Hindlimb muscle (tissue), 1 donor: ENCODE measurements at regions not wholly inside any gene's neighbourhood (a gene's known extent, or its start where the extent isn't known, plus 50 kb on each side); places are given as distances from the start of the nearest gene placed in this dataset.

Experiments used
- DNase-seq: peaks from one replicate; pipeline ENCODE4 v3.0.0-alpha.2; 2013

DNA sequence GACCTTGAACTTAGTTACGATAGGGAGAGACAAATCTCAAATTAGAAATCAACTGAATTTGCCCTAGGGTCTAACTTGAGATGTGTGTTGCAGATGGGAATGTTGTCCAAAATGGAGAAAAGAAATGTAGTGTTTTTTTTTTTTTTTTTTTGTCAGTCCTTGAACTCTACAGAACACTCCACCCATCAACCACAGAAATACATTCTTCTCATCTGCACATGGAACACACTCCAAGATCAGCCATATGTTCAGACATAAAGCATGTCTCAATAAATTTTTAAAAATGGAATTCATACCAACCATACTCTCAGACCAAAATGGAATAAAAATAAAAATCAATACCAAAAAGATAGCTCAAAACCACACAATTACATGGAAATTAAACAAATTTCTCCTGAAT lies 526.5 kb downstream of the FBXO15 start:
- DNase-seq, result no peak

DNA sequence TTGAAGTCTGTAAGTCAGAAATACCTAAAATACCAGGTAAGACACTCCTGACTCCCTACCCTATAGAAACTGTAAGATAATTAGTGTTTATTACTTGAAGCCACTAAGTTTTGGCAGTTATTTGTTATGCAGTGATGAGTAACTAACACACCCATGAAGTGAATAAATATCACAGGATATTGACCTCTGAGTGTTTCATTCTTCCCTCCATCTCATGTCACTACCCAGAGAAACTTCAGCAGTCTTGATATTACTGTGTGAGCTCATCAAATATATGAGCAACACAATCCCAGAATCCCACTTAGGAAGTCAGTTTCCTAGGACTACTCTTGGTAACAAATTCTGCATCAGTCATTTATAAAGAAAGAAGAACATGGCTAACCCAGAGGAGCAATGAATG lies 529.7 kb downstream of the FBXO15 start:
- DNase-seq, result no peak

GRCh38 chr18:73615506-73615905 lies 532.1 kb downstream of the FBXO15 start:
- no peak for DNase-seq

GRCh38 chr18:73614812-73615211 lies 532.8 kb downstream of the FBXO15 start:
- no peak for DNase-seq

DNA sequence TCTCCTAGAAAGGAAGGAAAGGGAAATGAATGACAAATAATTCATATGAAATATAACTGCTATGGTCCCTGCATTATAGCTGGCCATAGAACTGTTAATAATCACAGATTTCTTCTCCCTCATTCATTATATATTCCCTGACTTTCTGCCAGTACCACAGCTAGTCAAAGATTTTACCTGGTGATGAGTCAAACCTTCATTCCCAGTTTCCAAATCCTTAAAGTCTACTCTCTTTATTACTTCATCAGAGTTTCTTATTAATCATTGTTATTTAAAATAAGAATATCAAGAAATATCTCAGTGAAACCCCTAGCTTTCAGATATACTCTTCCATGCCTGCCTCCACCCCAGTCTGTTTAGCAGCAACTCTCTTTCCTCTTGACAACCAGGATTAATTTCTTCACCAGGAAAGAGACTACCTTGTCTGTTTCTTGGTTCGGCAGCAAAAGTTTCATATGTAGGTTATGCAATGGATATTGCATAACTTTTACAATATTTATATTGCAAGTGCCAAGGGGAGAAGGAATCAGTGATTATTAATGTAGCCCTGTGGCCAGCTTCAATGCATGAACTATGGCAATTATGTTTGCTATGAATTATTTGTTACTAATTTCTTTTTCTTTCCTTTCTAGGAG lies 533.8 kb downstream of the FBXO15 start:
- no peak for DNase-seq

DNA sequence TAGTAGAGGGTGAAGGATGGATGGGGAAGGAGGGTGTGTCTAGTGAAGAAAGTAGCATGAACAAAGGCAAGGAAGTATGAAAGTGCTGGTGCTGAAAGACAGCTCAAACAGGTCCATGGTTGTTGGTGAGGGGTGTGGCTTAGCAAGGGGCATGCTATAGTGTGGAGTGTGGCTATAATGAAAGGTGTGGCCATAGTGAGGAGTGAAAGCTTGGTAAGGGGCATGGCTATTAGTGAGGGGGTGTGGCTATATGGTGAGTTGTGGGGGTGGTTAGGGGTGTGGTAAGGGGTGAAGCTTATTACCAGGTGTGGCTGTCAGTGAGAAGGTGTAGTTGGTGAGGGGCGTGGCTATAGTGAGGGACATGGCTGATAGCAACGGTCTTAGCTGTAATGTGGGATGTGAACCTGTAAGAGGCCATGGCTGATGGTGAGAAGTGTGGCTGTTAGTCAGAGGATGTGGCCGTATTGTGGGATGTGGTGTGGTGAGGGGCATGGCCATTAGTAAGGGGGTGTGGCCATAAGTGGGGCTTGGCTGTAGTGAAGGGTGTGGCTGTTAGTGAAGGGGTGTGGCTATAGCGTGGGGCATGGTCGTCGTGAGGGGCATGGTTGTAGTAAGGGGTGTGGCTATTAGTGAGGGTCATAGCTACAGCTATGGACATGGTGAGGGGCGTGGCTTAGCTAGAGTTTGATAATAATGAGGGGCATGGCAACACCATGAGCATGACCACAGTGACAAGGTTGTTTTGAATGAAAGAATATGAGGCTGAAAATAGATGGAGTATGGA lies 549.6 kb downstream of the FBXO15 start:
- no peak for DNase-seq

DNA sequence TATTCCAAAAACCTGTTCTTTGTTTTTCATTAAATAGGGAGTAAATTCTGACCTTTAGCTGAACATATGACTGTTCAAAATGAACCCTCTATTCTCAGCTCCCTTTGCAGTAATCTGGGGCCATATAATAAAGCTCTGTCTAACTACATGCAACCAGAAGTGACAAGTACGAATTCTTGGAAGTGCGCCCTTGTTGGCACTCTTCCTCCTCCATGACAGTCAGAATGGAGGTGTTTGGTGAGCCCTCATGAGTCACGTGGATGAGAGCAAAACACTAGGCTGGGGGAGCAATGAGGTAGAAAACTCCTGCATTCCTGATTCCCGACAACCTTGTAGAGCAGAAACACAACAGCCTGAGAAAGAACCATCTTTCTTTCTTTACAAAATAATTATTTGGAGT lies 552.9 kb downstream of the FBXO15 start:
- no peak for DNase-seq

DNA sequence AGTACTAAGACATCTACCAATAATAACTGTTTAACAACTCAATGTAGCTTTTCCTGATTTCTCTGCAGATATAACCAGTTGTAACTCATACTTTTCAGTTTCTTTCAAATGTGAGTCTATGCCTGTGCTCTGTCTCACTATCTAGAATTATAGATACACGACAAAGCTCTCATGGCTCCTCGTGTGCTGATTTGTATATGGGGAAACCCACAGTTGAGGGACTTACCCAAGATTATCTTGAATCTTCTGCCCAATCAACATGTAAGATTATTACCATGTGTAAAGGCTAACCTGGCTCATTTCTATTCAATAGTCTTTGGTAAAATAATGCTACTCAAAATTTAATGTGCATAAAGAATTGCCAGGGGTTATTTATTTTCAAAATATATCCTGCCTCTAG lies 554.4 kb downstream of the FBXO15 start:
- no peak for DNase-seq

GRCh38 chr18:73590950-73591349 lies 556.7 kb downstream of the FBXO15 start:
- DNase-seq, result no peak

DNA sequence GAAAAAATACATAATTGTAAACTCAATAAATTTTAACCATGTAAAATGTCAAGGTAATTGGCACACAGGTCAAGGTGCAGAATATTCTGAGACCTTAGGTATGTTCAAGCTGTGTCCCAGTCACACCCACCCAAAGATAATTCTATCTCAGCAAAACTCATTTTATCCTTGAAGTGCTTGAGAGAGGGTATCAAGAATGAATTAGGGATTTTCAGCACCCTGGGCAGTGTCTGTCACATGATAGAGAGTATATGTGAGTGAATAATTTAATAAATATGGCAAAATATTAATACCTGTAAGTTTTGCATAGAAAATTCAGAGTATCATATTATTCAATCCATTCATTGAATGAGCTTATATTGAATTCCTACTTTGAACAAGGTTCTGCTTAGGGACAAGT lies 567.9 kb downstream of the FBXO15 start:
- no peak for DNase-seq

GRCh38 chr18:73577365-73577764 lies 570.3 kb downstream of the FBXO15 start:
- DNase-seq, result no peak

DNA sequence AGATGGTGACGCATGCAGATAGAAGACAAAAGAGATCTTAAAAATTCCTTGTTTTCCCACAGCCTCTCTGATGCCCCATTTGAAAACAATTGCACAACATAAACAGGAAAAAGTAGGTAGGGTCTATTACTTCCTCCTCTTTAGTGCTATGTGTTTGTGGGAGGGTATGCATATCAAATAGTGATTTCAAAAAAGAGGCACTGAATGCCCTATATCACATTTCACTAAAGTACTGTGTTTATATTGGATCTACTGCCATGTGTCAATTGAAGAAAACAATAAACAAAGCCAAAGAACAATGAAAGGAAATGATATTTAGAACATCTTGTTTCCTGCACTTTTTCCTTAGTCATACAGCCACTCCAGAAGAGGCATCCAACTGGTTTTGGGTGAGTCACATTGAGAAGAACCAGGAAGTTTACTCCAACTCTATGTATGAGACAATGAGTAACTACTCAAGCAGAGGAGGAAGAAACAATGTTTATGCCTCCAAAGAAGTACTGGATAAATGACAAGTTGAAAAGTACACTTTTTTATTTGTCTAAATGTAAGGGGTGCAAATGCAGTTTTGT lies 583.6 kb downstream of the FBXO15 start:
- DNase-seq, result no peak

- DNase-seq, result no peak
Measured at GRCh38 chr18:73563345-73563744, 584.3 kb downstream of the FBXO15 start.

DNA sequence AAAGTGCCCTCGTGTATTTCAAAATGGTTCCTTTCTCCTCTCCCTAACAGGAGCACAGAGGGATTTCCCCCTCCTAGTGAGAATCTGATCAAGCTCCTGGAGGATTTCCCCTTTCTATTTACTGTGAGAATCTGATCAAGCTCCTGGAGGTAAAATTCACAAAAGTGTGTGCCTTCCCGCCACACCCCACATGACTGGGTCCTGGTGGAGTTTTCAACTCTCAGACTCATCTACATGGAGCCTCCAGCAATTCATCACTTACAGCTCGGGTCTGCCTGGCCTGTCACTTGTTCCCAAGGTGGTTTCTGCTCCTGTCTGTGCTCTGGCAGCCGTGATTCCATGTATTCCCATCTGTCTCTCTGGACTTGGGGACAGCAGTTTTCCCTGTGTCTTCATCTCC lies 590.7 kb downstream of the FBXO15 start:
- no peak for DNase-seq

- no peak for DNase-seq
Measured at GRCh38 chr18:73552171-73552570, 595.5 kb downstream of the FBXO15 start.

- DNase-seq, result no peak
Measured at GRCh38 chr18:73551211-73551610, 596.4 kb downstream of the FBXO15 start.

DNA sequence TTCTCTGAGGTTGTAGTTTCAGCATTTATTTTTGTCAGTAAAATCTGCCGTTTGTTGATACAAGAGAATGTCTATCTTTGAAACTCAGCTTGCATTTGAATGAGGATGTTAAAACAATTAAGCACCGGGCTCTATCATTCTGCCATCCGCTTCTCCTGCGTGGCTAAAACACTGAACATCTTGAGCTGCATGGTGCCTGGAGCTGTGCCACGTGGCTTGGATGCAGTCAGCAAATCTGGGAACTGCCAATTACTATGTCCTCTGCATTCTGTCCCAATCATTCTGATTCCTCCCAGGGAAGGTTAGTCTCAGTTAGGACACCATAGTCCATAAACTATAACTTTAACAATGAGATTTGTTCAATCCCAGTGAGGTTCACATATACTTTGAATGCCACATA lies 598.4 kb downstream of the FBXO15 start:
- no peak for DNase-seq

GRCh38 chr18:73545472-73545871 lies 602.2 kb downstream of the FBXO15 start:
- DNase-seq, result no peak

DNA sequence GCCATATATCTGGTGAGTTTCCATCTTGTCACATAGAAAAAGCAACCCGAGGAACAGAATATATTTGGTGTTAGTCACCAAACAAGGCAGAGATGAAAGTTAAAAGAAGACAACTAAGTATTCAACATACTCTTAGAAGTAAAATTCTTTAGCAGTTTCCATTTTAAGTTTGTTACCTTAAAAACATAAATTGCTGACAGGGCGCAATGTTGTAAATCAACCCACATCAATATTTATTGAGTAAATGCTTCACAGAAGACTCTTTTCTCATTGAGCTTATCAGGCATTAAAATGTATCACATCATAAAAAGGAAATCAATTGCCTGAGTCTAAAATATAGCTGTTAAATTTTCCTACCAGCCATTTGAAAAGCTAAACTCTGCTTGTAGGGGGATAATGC lies 603.0 kb downstream of the FBXO15 start:
- DNase-seq, result no peak

DNA sequence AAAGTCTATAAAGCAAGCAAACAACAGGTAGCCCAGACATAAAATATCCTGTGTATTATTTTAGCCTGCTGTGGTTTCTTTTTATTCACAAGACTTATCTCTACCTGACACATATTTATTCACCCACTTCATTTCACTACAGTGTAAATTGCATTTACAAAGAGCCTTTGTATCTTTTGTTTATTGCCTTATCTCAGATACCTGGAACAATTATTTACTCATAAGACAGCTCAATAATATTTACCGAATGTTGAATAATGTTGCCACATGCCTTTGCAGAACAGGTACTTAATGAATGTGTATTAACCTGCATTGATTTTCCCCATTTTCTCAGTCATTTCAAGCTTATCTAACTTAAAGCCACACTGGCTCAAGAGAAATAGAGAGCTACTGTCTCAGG lies 603.6 kb downstream of the FBXO15 start:
- no peak for DNase-seq

GRCh38 chr18:73535990-73536389 lies 611.6 kb downstream of the FBXO15 start:
- DNase-seq, result no peak

DNA sequence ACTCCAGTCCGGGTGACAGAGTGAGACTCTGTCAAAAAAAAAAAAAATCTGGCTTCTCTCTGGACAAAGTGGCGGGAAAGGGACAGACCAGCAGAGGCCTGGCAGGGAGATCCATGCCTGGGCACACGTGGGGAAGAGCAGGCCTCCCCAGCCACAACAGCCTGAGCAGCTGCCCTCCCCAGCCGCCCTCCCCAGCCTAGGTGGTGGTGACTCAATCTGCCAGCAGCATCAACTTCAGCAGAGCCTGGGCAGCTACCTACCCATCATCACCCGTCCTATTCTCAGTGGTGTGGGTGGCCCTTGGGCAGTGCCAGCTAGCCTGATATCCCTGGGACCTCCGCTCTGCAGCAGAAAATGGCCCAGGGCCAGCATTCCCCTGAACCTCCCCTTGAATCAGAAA lies 612.4 kb downstream of the FBXO15 start:
- no peak for DNase-seq

DNA sequence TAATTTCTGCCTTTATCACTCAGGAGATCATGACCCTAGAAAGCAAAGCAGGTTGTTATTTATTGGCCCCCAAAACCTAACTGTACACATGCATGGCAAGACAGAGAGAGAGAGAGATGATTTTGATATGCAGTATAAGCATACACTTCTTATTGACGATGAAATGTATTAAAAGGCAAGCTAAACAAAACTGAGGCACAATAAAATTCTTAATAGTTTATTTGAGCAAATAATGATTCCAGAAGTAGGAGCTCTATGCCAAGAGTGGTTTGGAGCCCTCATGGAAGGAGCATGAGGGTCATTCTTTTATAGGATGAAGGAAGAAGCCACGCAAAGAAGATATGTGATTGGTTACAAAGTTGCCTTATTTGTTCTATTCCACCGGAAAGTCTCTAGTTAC lies 616.0 kb downstream of the FBXO15 start:
- DNase-seq, result no peak

GRCh38 chr18:73528066-73528465 lies 619.6 kb downstream of the FBXO15 start:
- DNase-seq, result no peak
